Suprapubic skin (tissue), 4 donors: ENCODE measurements at regions not wholly inside any gene's neighbourhood (a gene's known extent, or its start where the extent isn't known, plus 50 kb on each side); places are given as distances from the start of the nearest gene placed in this dataset.

Experiments
- EP300 ChIP-seq: sonication (generic); formaldehyde crosslinking; IDR thresholded peaks from one replicate; pipeline ENCODE4 v1.6.1; 2017; ENCODE audit warnings: antibody characterized with exemption
- POLR2A ChIP-seq, 2 donors: fragments of 450-650 bp; IDR thresholded peaks; one replicate each; pipeline ENCODE4 v1.6.1; 2017; ENCODE audit warnings: antibody characterized with exemption in 2 of 2, mild to moderate bottlenecking in 2 of 2, moderate library complexity in 2 of 2
- POLR2AphosphoS5 ChIP-seq, 3 donors: sonication (generic); formaldehyde crosslinking; IDR thresholded peaks; one replicate each; pipeline ENCODE4 v1.6.1; 2017; ENCODE audit warnings: antibody characterized with exemption in 3 of 3
- TF ChIP-seq, protein P1 (sequence below), 2 donors: fragments of 200-600 bp in 1 of 2; fragments of 450-650 bp in 1 of 2; sonication (generic) in 1 of 2; IDR thresholded peaks; one replicate each; pipeline ENCODE4 v1.5.1; 2016 to 2019; ENCODE audit warnings: antibody characterized with exemption in 2 of 2, mild to moderate bottlenecking in 1 of 2, moderate library complexity in 1 of 2

DNA sequence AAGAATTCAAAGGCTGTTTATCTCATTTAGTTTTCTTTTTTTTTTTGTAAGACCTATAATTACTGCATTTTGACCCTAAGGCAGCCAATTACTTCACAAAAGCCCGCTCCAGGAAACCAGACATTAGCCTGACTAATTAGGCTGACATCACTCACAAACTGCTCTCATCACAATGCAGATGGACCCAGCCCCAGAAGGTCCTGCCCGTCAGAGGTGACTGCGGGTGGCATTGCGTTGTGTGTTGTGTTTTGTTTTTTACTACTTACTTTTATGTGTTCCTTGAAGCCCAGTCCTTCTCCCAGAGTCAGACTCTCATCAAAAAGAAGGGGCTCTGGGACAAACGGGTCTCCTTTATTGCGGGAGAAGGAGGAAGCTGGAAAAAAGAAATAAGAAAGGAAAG lies 172.2 kb downstream of the HSD17B3 start:
- TF ChIP-seq POLR2A (IDR thresholded peaks at IDR 0.05) (no peak), EP300 (no peak), POLR2AphosphoS5 (IDR thresholded peaks at IDR 0.05) (no peak)
- TF ChIP-seq, protein P1, sequence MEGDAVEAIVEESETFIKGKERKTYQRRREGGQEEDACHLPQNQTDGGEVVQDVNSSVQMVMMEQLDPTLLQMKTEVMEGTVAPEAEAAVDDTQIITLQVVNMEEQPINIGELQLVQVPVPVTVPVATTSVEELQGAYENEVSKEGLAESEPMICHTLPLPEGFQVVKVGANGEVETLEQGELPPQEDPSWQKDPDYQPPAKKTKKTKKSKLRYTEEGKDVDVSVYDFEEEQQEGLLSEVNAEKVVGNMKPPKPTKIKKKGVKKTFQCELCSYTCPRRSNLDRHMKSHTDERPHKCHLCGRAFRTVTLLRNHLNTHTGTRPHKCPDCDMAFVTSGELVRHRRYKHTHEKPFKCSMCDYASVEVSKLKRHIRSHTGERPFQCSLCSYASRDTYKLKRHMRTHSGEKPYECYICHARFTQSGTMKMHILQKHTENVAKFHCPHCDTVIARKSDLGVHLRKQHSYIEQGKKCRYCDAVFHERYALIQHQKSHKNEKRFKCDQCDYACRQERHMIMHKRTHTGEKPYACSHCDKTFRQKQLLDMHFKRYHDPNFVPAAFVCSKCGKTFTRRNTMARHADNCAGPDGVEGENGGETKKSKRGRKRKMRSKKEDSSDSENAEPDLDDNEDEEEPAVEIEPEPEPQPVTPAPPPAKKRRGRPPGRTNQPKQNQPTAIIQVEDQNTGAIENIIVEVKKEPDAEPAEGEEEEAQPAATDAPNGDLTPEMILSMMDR (IDR thresholded peaks at IDR 0.05): no peak
